GM23248 (cell line): ENCODE measurements at regions not wholly inside any gene's neighbourhood (a gene's known extent, or its start where the extent isn't known, plus 50 kb on each side); places are given as distances from the start of the nearest gene placed in this dataset.

Experiments used
- EZH2 ChIP-seq: fragments of 200-600 bp; sonication (generic); IDR thresholded peaks from 2 replicates; pipeline ENCODE4 v1.6.1; 2018; ENCODE audit warnings: antibody characterized with exemption, mild to moderate bottlenecking; ENCODE audit not compliant: insufficient read depth, poor library complexity, severe bottlenecking
- EZH2phosphoT487 ChIP-seq: fragments of 200-600 bp; sonication (generic); IDR thresholded peaks from 2 replicates; pipeline ENCODE4 v1.6.1; 2018; ENCODE audit warnings: antibody characterized with exemption, moderate library complexity, mild to moderate bottlenecking, low read depth; ENCODE audit not compliant: insufficient read depth

- no peak for TF ChIP-seq EZH2phosphoT487
- TF ChIP-seq EZH2, result no peak
Observed at GRCh38 chr13:99751517-99752199, 219.9 kb downstream of the ZIC5 start.
